Neutrophil (primary cell): ENCODE measurements at regions not wholly inside any gene's neighbourhood (a gene's known extent, or its start where the extent isn't known, plus 50 kb on each side); places are given as distances from the start of the nearest gene placed in this dataset.

ENCODE experiments used
- H3K27ac ChIP-seq: fragments of 200-600 bp; sonication (generic); 2 replicates; pipeline ENCODE4 v1.5.1; 2016; ENCODE audit warnings: mild to moderate bottlenecking, moderate library complexity
- H3K27me3 ChIP-seq: fragments of 200-600 bp; sonication (generic); 2 replicates; pipeline ENCODE4 v1.6.0; 2016; ENCODE audit warnings: mild to moderate bottlenecking
- H3K36me3 ChIP-seq: fragments of 200-600 bp; sonication (generic); 2 replicates; pipeline ENCODE4 v1.5.1; 2017
- H3K4me1 ChIP-seq, 2 experiments: fragments of 200-600 bp in 1 of 2; sonication (generic) in 1 of 2; 1 replicate in 1 of 2; 2 replicates in 1 of 2; pipeline versions ENCODE4 v1.5.1 to v1.6.1; 2013 to 2016; ENCODE audit warnings: low read depth in 1 of 2, low read length in 1 of 2, mild to moderate bottlenecking in 1 of 2, moderate library complexity in 1 of 2; ENCODE audit not compliant: control insufficient read depth in 1 of 2, insufficient read depth in 1 of 2
- H3K4me3 ChIP-seq, 2 experiments: fragments of 200-600 bp in 1 of 2; sonication (generic) in 1 of 2; 1 replicate in 1 of 2; 2 replicates in 1 of 2; pipeline ENCODE4 v1.5.1; 2013 to 2016; ENCODE audit warnings: low read depth in 1 of 2, low read length in 1 of 2, mild to moderate bottlenecking in 1 of 2, moderate library complexity in 1 of 2
- H3K9me3 ChIP-seq: fragments of 200-600 bp; sonication (generic); 2 replicates; pipeline ENCODE4 v1.5.1; 2016
- TF ChIP-seq, protein P1 (sequence below): fragments of 200-600 bp; sonication (generic); IDR thresholded peaks from 2 replicates; pipeline ENCODE4 v1.5.1; 2016; ENCODE audit warnings: antibody characterized with exemption

DNA sequence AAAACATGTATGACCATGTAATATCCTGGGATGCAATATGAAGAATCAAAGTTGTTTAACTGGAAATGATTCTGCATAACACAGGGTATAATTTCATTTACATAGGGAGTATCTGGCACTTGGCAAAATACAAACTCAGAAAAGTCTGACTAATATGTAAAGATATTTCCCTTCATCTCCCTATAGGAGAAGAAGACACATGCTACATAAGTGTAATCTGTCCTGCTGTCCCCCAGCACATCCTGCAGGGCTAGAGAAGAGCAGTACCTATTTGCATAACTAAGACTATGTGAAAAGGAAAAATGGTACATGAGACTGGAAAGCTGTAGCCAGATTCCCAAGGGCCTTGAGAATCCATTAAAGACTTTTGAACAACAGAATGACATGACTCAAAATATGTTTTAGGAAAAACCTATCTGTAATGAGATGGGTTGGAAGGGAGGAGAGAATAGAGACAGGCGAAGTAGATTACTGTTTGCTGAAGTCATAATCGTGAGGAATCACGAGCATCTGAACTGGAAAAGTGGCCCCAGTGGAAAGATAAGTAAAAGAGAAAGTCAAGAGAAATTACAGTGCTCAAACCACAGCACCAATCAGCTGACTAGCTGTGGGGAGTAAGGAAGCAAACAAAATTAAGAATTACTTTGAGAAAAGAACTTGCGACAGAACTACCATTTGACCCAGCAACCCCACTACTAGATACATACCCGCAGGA, 155.1 kb upstream of the HMGA2 start:
- Histone ChIP-seq H3K27ac (no peak overlapping the region), H3K27me3 (no peaks in the 10 kb centered on the region)

DNA sequence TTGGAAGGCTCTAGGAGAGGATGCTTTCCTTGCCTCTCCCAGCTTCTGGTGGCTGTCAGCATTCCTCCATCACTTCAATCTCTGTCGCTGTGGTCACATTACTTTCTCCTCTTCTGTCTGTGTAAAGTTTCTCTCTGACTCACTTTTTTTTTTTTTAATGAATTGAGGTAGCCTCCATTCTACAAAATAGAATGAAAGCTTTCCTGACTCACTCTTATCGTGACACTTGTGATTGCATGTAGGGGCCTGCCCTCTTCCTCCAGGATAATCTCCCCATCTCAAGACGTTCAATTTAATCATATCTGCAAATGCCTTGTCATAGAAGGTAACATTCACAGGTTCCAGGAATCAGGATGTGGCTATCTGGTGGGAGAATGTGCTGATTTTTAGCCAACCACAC, 153.5 kb upstream of the HMGA2 start:
- no peak overlapping the region for H3K27ac ChIP-seq

More for the DNA sequence above, 155.1 kb upstream of the HMGA2 start:
- H3K4me3 ChIP-seq = no peak overlapping the region
- no peaks in the 10 kb centered on the region for H3K4me1 ChIP-seq
- H3K9me3 ChIP-seq = no peaks in the 10 kb centered on the region
- H3K36me3 ChIP-seq = no peaks in the 10 kb centered on the region
- TF ChIP-seq, protein P1, sequence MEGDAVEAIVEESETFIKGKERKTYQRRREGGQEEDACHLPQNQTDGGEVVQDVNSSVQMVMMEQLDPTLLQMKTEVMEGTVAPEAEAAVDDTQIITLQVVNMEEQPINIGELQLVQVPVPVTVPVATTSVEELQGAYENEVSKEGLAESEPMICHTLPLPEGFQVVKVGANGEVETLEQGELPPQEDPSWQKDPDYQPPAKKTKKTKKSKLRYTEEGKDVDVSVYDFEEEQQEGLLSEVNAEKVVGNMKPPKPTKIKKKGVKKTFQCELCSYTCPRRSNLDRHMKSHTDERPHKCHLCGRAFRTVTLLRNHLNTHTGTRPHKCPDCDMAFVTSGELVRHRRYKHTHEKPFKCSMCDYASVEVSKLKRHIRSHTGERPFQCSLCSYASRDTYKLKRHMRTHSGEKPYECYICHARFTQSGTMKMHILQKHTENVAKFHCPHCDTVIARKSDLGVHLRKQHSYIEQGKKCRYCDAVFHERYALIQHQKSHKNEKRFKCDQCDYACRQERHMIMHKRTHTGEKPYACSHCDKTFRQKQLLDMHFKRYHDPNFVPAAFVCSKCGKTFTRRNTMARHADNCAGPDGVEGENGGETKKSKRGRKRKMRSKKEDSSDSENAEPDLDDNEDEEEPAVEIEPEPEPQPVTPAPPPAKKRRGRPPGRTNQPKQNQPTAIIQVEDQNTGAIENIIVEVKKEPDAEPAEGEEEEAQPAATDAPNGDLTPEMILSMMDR = no peak

DNA sequence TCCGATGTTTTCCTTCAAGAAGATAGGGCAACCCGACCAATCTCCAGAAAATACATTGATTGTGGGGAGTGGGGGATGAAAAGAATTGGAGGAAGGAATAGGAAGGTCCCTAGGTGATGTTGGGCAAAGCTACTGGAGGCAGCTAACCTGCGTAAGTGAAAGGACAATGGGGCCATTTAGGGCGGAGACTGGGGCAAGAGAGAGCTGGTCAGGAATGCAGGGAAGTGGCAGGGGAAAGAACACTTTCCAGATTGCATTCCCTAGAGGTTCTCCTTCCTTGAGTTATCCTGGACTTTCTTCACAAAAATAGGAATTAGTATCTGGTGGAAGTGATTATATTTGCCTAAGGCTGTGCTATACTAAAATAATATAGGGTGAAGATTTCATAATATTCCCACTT, 151.8 kb upstream of the HMGA2 start:
- Histone ChIP-seq H3K9me3 (no peaks in the 10 kb centered on the region), H3K36me3 (no peaks in the 10 kb centered on the region), H3K4me1 (no peaks in the 10 kb centered on the region), H3K4me3 (no peak overlapping the region), H3K27ac (no peak overlapping the region), H3K27me3 (no peaks in the 10 kb centered on the region)
- TF ChIP-seq, protein P1 = no peak

More for the DNA sequence above, 153.5 kb upstream of the HMGA2 start:
- no peaks in the 10 kb centered on the region for H3K27me3 ChIP-seq
- no peaks in the 10 kb centered on the region for H3K9me3 ChIP-seq
- TF ChIP-seq, protein P1 = no peak
- no peaks in the 10 kb centered on the region for H3K4me1 ChIP-seq
- H3K4me3 ChIP-seq = no peak overlapping the region
- no peaks in the 10 kb centered on the region for H3K36me3 ChIP-seq

DNA sequence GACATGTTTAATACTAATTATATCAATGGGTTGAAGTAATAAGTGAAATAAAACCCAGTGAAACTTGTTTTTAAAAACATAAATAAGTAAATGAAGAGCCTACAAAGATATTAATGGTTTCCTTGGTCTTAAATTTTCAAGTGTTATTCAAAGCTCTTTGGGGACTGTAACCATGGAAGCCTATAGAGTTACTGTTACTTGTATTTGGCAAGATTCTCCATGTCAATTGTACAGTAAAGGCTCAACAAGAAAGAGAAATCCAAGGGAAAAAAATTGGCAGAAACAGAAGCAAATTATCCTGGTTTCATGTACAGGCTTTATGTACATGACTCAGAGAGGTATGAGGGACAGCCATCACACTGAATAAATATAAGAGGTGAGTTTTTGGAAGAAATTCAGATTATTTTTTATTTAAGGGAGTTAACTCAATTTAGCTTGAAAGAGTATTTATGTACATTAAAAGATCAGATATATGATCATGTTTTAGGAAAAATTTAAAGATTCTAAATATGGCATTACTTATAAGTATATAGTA, 151.1 kb upstream of the HMGA2 start:
- TF ChIP-seq, protein P1 = no peak
- no peaks in the 10 kb centered on the region for H3K9me3 ChIP-seq
- no peaks in the 10 kb centered on the region for H3K27me3 ChIP-seq
- H3K36me3 ChIP-seq = no peaks in the 10 kb centered on the region
- no peak overlapping the region for H3K4me3 ChIP-seq
- no peaks in the 10 kb centered on the region for H3K4me1 ChIP-seq
- no peak overlapping the region for H3K27ac ChIP-seq

DNA sequence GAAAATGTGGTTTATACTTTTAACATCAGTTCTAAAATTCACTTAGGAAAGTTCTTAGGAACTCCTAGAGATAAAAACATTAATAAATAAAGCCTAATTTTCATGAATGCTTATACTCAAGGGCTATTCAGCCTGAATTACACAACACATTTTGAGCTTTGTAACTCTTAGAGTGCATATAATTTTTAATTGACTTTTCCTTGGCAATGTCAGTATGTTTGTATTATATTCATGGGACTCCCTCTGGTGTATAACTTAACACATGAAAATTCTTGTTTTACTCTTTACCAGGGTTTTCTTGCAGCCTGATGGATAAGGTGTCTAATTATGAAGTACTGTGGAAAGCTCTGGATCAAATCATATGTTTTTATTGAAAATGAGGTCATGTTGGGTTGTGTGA, 150.6 kb upstream of the HMGA2 start:
- Histone ChIP-seq H3K4me1 (no peaks in the 10 kb centered on the region), H3K4me3 (no peak overlapping the region), H3K27me3 (no peaks in the 10 kb centered on the region), H3K27ac (no peak overlapping the region), H3K9me3 (no peaks in the 10 kb centered on the region), H3K36me3 (no peaks in the 10 kb centered on the region)
- TF ChIP-seq, protein P1 = no peak
